Activated CD4-positive, alpha-beta T cell treated with anti-CD3 and anti-CD28 coated beads for 36 hours (primary cell): ENCODE measurements at regions not wholly inside any gene's neighbourhood (a gene's known extent, or its start where the extent isn't known, plus 50 kb on each side); places are given as distances from the start of the nearest gene placed in this dataset.
"Not testable (repeated sequence)": the region's sequence is repeated elsewhere in the genome, so short reads cannot be mapped to it uniquely, and the experiment has no call there.

Experiments
- ATAC-seq: fragments of 200-7000 bp; cut with Tn5 transposase; one replicate; pipeline ENCODE4 v1.10.0; 2021; ENCODE audit warnings: mild to moderate bottlenecking, moderate library complexity
- CTCF ChIA-PET: fragments of 350-600 bp; sonication (Branson Sonifier 250); formaldehyde crosslinking; loops from one replicate; lab custom pipeline; 2021; ENCODE audit warnings: antibody characterized with exemption; lab: Charles Lee
- POLR2A ChIA-PET: fragments of 350-600 bp; sonication (Branson Sonifier 250); formaldehyde crosslinking; loops from one replicate; lab custom pipeline; 2021; ENCODE audit warnings: antibody characterized with exemption, inconsistent platforms; lab: Charles Lee
- DNase-seq: peaks from one replicate; pipeline ENCODE4 v3.0.0-alpha.2; 2020
- H3K27ac Mint-ChIP-seq: one replicate; pipeline ENCODE4 v1.8.0; 2021; ENCODE audit warnings: mixed read lengths
- H3K27me3 Mint-ChIP-seq: one replicate; pipeline ENCODE4 v1.8.0; 2021; ENCODE audit warnings: mixed read lengths
- H3K36me3 Mint-ChIP-seq: one replicate; pipeline ENCODE4 v1.8.0; 2021; ENCODE audit warnings: low read depth, mixed read lengths
- H3K4me1 Mint-ChIP-seq: one replicate; pipeline ENCODE4 v1.8.0; 2021; ENCODE audit warnings: mixed read lengths
- H3K4me3 Mint-ChIP-seq: one replicate; pipeline ENCODE4 v1.8.0; 2021; ENCODE audit warnings: mild to moderate bottlenecking, moderate library complexity, mixed read lengths
- H3K9me3 Mint-ChIP-seq: one replicate; pipeline ENCODE4 v1.8.0; 2021; ENCODE audit warnings: low read depth, mixed read lengths
- intact Hi-C, 2 experiments: fragments of 100-400 bp; cut with DNase I in 1 of 2; cut with micrococcal nuclease in 1 of 2; formaldehyde crosslinking; loops; one replicate each; pipeline versions ENCODE4 v1.14.2 to v1.15.1; 2022 to 2024; cut with DNase I, micrococcal nuclease

DNA sequence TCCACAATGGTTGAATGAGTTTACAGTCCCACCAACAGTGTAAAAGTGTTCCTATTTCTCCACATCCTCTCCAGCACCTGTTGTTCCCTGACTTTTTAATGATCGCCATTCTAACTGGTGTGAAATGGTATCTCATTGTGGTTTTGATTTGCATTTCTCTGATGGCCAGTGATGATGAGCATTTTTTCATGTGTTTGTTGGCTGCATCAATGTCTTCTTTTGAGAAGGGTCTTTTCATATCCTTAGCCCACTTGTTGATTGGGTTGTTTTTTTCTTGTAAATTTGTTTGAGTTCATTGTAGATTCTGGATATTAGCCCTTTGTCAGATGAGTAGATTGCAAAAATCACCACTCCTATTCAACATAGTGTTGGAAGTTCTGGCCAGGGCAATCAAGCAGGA, 287.6 kb upstream of the RASGRP1 start:
- intact Hi-C loops, result not testable (repeated sequence)

DNA sequence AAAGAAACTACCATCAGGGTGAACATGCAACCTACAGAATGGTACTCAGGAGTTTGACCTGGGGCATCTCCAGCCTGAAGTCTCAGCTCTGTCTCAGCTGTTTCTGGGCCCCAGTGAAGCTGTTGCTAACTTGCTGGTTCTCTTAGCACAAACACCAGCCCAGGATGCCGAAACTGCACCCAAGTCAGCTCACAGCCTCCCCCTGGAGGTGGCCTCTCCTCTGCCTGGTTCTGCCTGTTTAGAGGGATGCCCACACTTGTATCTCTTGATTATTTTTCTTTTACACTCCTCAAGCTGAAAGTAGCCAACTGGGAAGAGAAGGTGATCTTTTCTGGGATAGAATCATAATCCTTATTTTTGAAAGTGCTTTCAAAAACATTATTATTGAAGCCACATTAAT, 289.0 kb upstream of the RASGRP1 start:
- peak; percentile 45 for DNase-seq
- intact Hi-C loops, result no loop called here
- ATAC-seq, result peak; percentile 33
- H3K27ac Mint-ChIP-seq, result no peak overlapping the region
- ChIA-PET CTCF (interaction anchor here (1.9 kb wide), 1 partner anchor 146 kb away, joined by 7 read pairs; no protein-coding TSS in a partner anchor), POLR2A (no interaction called here)
- H3K9me3 Mint-ChIP-seq, result no peaks in the 10 kb centered on the region
- no peak overlapping the region for H3K4me3 Mint-ChIP-seq
- H3K4me1 Mint-ChIP-seq, result no peaks in the 10 kb centered on the region
- H3K27me3 Mint-ChIP-seq, result peaks cover 12% of the 10 kb centered on the region
- no peaks in the 10 kb centered on the region for H3K36me3 Mint-ChIP-seq

More for the DNA sequence above, 287.6 kb upstream of the RASGRP1 start:
- H3K9me3 Mint-ChIP-seq, DNase-seq, ATAC-seq, H3K4me3 Mint-ChIP-seq, CTCF ChIA-PET, H3K27ac Mint-ChIP-seq, POLR2A ChIA-PET, H3K4me1 Mint-ChIP-seq, H3K36me3 Mint-ChIP-seq: not testable (repeated sequence)
- peaks cover 12% of the 10 kb centered on the region for H3K27me3 Mint-ChIP-seq

DNA sequence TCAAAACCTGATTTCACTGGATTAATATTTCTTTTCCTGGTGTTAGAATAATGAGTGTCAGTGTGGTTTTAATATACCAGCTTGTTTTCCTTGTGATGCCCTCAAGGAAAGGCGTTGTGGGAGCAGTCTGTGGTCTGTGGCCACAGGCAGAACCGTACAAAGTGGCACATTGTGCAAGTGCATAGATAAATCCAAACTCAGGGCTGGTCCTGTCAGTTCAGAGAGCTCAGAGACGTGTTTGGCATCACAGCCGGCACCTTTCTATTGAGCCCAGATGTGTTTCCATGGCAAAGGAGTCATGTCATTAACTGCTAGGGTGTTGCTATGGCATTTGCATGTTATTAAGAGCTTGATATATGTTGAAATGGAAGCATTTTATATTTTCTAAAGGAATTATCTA, 289.9 kb upstream of the RASGRP1 start:
- Mint-ChIP-seq H3K9me3 (no peaks in the 10 kb centered on the region), H3K36me3 (no peaks in the 10 kb centered on the region), H3K27ac (no peak overlapping the region), H3K4me3 (no peak overlapping the region), H3K27me3 (peaks cover 10% of the 10 kb centered on the region), H3K4me1 (no peaks in the 10 kb centered on the region)
- ChIA-PET POLR2A (interaction anchor here (0.7 kb wide), 1 partner anchor 8 kb away, joined by 3 read pairs; no protein-coding TSS in a partner anchor), CTCF (interaction anchor here (0.7 to 1.9 kb wide), 3 partner anchors 87 to 147 kb away, joined by 3 to 7 read pairs (median 4); no protein-coding TSS in a partner anchor)
- intact Hi-C loops, result no loop called here
- ATAC-seq (no peak), DNase-seq (no peak)

DNA sequence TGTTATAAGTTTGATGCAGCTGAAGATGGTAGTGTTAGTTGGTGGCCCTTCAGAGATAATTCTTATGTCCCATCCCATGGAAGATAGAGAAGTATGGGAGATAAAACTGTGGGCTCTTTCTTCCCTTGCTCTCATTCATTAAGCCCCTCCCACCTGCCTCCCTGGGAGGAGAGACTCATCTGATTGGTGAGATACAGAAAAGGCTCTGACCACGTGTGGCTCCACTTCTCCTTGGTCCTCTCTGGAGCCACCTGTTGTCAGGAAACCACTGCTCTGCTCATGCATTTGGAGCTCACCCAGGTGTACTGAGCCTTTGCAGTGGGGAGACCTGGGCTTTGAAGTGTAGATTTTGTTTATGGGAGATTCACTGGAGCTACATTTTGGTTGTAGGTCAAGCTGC, 293.2 kb upstream of the RASGRP1 start:
- ATAC-seq, result no peak
- ChIA-PET POLR2A (no interaction called here), CTCF (interaction anchor here (1.0 to 1.8 kb wide), 3 partner anchors 10 to 15 kb away, joined by 3 to 9 read pairs (median 3); no protein-coding TSS in a partner anchor)
- no peak overlapping the region for H3K4me3 Mint-ChIP-seq
- H3K36me3 Mint-ChIP-seq, result no peaks in the 10 kb centered on the region
- H3K9me3 Mint-ChIP-seq, result no peaks in the 10 kb centered on the region
- no peaks in the 10 kb centered on the region for H3K4me1 Mint-ChIP-seq
- intact Hi-C loops, result loop anchor here in 1 of 2 experiments (2.0 kb wide), 1 partner anchor 41 kb away; no protein-coding TSS in a partner anchor
- DNase-seq, result no peak
- no peak overlapping the region for H3K27ac Mint-ChIP-seq
- peaks cover 12% of the 10 kb centered on the region for H3K27me3 Mint-ChIP-seq

DNA sequence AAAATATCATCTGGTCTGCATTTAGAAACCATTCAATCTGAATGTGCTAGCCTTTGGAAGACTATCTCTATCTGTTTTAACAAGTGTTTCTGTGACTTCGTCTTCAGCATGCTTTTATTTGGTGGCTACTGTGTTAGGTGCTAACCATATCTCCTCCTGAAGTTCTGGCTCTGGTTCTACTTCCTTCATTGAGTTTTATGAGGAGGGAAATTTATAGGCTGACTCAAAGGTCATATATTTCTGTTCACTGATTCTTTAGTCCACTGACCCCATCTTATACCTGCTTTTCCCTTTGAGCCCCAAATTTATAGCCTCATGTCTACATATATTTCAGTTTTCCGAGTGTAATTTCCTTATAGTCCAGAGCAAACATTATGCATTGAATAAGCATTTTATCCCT, 295.0 kb upstream of the RASGRP1 start:
- ATAC-seq, result no peak
- Mint-ChIP-seq H3K36me3 (no peaks in the 10 kb centered on the region), H3K9me3 (no peaks in the 10 kb centered on the region), H3K4me3 (no peak overlapping the region), H3K4me1 (no peaks in the 10 kb centered on the region), H3K27ac (no peak overlapping the region), H3K27me3 (peaks cover 14% of the 10 kb centered on the region)
- DNase-seq, result no peak
- intact Hi-C loops, result no loop called here
- ChIA-PET POLR2A (no interaction called here), CTCF (interaction anchor here (0.9 kb wide), 1 partner anchor 31 kb away, joined by 3 read pairs; no protein-coding TSS in a partner anchor)

DNA sequence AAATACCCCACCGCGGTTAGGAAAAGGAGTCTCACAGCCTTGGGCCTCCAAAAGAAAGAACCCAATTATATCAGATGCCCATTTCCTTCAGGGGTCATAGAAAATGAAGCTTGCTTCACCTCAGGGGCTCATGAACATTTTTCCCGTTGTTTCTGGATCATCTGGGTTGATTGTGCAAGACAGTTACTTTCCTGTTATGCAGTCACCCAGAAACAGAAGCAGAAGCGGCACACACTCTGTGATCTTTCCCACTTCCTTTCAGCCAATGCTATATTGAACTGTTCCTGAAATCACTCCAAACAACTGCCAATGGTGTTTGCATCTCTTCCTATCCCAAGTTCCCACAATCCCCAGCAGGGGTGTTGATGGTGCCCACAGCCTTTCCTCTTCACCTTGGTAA, 295.6 kb upstream of the RASGRP1 start:
- Mint-ChIP-seq H3K9me3 (no peaks in the 10 kb centered on the region), H3K4me3 (no peak overlapping the region), H3K27me3 (peaks cover 12% of the 10 kb centered on the region), H3K27ac (no peak overlapping the region), H3K36me3 (no peaks in the 10 kb centered on the region), H3K4me1 (no peaks in the 10 kb centered on the region)
- intact Hi-C loops, result loop anchor here in 1 of 2 experiments (5.0 to 10.0 kb wide), 2 partner anchors 153 to 415 kb away; no protein-coding TSS in a partner anchor
- DNase-seq, result no peak
- no peak for ATAC-seq
- ChIA-PET POLR2A (no interaction called here), CTCF (interaction anchor here (0.9 kb wide), 1 partner anchor 30 kb away, joined by 3 read pairs; no protein-coding TSS in a partner anchor)

DNA sequence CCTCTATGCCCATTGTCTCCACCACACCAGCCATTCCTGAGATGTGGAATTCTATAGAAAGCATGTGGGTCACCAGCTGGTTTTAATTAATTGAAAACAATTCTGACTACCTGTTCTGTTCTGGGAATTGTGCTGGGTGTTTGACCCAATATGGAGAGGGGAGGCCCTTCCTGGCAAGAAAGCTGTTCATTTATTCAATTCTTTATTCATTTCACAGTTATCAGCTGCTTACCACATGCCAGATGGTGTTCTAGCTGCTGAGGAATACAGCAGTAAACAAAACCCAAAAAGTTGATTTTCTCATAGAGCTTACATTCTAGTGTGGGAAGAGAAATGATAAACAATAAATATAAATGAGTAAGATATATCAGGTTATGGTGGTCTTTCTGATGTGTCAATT, 296.1 kb upstream of the RASGRP1 start:
- no peak for DNase-seq
- Mint-ChIP-seq H3K9me3 (no peaks in the 10 kb centered on the region), H3K36me3 (no peaks in the 10 kb centered on the region), H3K4me3 (no peak overlapping the region), H3K27ac (no peak overlapping the region), H3K4me1 (no peaks in the 10 kb centered on the region), H3K27me3 (peaks cover 9% of the 10 kb centered on the region)
- no peak for ATAC-seq
- ChIA-PET POLR2A (no interaction called here), CTCF (no interaction called here)
- intact Hi-C loops, result loop anchor here in 1 of 2 experiments (5.0 to 10.0 kb wide), 2 partner anchors 153 to 416 kb away; no protein-coding TSS in a partner anchor

DNA sequence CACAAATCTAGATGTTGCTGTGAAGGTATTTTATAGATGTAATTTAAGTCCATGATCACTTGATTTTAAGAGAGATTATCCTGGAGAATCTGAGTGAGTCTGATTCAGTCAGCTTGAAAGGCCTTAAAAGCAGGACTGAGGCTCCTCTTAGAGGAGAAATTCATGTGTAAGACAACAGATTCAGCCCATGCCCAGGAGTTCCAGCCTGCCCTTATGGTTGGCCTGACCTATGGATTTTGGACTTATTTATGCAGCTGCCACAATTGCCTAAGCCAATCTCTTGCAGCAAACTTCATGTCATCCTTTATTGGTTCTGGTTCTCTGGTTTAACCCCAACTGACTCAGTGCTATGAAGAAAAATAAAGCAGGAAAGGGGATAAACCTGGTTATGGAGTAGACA, 296.5 kb upstream of the RASGRP1 start:
- H3K9me3 Mint-ChIP-seq, result no peaks in the 10 kb centered on the region
- no peak for ATAC-seq
- ChIA-PET POLR2A (no interaction called here), CTCF (interaction anchor here (0.7 kb wide), 1 partner anchor 10 kb away, joined by 3 read pairs; no protein-coding TSS in a partner anchor)
- no peak overlapping the region for H3K4me3 Mint-ChIP-seq
- DNase-seq, result no peak
- no peak overlapping the region for H3K27ac Mint-ChIP-seq
- no peaks in the 10 kb centered on the region for H3K36me3 Mint-ChIP-seq
- H3K4me1 Mint-ChIP-seq, result no peaks in the 10 kb centered on the region
- intact Hi-C loops, result loop anchor here in 1 of 2 experiments (5.0 to 10.0 kb wide), 2 partner anchors 154 to 416 kb away; no protein-coding TSS in a partner anchor
- peaks cover 9% of the 10 kb centered on the region for H3K27me3 Mint-ChIP-seq

DNA sequence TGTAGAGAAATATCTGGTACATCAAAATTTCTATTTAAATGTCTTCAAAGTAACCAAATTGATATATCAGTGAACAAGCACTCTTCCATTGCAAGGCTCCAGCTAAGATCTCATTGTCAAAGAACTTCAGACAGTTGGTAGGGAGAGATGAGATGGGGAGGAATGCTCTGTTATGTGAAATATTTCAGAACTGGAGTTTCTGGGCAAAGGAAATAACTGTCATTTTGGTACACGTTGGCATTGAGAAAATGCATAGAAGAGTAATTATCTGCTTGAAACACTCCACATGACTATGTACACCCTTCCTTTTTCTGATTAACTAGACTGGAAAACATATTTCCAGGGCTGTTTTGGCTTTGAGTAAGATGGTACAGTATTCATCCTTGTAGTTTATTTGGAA, 297.5 kb upstream of the RASGRP1 start:
- no peak for ATAC-seq
- intact Hi-C loops, result loop anchor here in 1 of 2 experiments (5.0 to 10.0 kb wide), 2 partner anchors 155 to 417 kb away; no protein-coding TSS in a partner anchor
- Mint-ChIP-seq H3K4me1 (no peaks in the 10 kb centered on the region), H3K27ac (no peak overlapping the region), H3K36me3 (no peaks in the 10 kb centered on the region), H3K27me3 (peaks cover 9% of the 10 kb centered on the region), H3K9me3 (no peaks in the 10 kb centered on the region), H3K4me3 (no peak overlapping the region)
- POLR2A ChIA-PET, result no interaction called here
- DNase-seq, result no peak
- CTCF ChIA-PET, result interaction anchor here (0.7 kb wide), 1 partner anchor 9 kb away, joined by 3 read pairs; no protein-coding TSS in a partner anchor

DNA sequence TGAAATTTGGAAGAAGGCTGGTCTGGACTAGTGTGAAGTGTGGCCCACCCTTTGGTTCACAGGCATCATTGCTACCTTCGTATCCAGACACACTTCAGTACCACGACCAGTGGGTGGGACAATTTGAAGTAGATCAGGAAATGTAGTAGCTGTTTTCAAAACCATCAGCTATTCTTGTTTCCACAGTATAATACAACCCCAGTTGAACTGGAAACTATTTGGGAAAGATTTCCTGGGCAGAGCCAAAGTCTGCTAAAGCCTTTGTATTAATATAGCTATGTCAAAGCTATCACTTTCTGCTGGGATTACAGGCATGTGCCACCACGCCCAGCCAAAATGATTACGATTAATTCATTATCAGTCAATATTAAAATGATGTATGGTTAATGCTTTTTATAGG, 298.8 kb upstream of the RASGRP1 start:
- Mint-ChIP-seq H3K27me3 (peaks cover 9% of the 10 kb centered on the region), H3K4me1 (no peaks in the 10 kb centered on the region), H3K4me3 (no peak overlapping the region), H3K9me3 (no peaks in the 10 kb centered on the region), H3K27ac (no peak overlapping the region), H3K36me3 (no peaks in the 10 kb centered on the region)
- ATAC-seq, result no peak
- POLR2A ChIA-PET, result no interaction called here
- CTCF ChIA-PET, result interaction anchor here (0.6 kb wide), 1 partner anchor 13 kb away, joined by 4 read pairs; no protein-coding TSS in a partner anchor
- intact Hi-C loops, result loop anchor here in 1 of 2 experiments (5.0 to 10.0 kb wide), 2 partner anchors 156 to 419 kb away; no protein-coding TSS in a partner anchor
- no peak for DNase-seq

DNA sequence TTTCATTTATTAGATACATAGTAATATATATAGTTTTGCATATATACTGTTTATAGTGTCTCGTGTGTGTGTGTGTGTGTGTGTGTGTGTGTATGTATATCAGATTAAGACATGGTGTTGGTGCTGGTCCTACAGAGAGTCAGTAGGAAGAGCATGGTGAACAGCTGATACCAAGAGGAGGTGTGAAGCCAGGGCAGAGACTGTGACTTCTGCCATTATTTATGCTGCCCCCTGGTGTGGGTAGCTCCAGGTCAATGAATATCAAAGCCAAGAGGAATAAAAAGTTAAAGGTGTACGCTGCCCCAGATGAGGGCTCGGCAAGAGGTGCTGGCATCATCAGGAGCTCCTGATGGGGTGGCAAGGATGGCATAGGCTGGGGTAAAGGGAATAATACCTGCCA, 299.5 kb upstream of the RASGRP1 start:
- Mint-ChIP-seq H3K27me3 (peaks cover 9% of the 10 kb centered on the region), H3K4me3 (no peak overlapping the region), H3K27ac (no peak overlapping the region), H3K9me3 (no peaks in the 10 kb centered on the region), H3K36me3 (no peaks in the 10 kb centered on the region), H3K4me1 (no peaks in the 10 kb centered on the region)
- DNase-seq, result no peak
- intact Hi-C loops, result loop anchor here in 1 of 2 experiments (5.0 to 10.0 kb wide), 2 partner anchors 157 to 419 kb away; no protein-coding TSS in a partner anchor
- ATAC-seq, result no peak
- CTCF ChIA-PET, result no interaction called here
- POLR2A ChIA-PET, result no interaction called here
